GM12874 (cell line): ENCODE measurements at regions not wholly inside any gene's neighbourhood (a gene's known extent, or its start where the extent isn't known, plus 50 kb on each side); places are given as distances from the start of the nearest gene placed in this dataset.

Experiments
- CTCF ChIP-seq: IDR thresholded peaks from 2 replicates; pipeline ENCODE4 v1.5.1; 2011; ENCODE audit warnings: low read depth, mild to moderate bottlenecking, control low read depth, low read length, moderate library complexity; ENCODE audit not compliant: insufficient read depth

GRCh38 chr10:33082373-33082895, 124.4 kb upstream of the ITGB1 start:
- TF ChIP-seq CTCF, result no peak

- TF ChIP-seq CTCF, result no peak
These were observed 116.4 kb upstream of the ITGB1 start for GRCh38 chr10:33074443-33074842.

- no peak for TF ChIP-seq CTCF
These were observed 115.8 kb upstream of the ITGB1 start for GRCh38 chr10:33073641-33074415.

- TF ChIP-seq CTCF, result no peak
These were observed 113.8 kb upstream of the ITGB1 start for GRCh38 chr10:33071857-33072256.

DNA sequence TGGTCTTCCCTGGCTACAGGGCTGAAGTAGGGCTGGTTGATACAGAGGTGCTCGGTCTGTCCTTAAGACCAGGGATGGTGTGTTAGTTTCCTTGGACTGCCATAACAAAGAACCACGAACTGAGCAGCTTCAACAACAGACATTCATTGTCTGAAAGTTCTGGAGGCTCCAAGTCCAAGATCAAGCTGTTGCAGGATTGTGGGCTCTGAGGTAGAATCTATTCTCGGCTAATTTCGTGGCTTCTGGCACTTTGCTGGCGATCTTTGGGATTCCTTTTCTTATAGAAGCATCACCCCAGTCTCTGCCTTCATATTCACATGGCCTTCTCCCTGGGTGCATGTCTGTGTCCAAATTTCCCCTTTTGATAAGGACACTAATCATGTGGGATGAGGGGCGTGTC, 112.1 kb upstream of the ITGB1 start:
- TF ChIP-seq CTCF, result no peak

GRCh38 chr10:33067917-33068316, 109.9 kb upstream of the ITGB1 start:
- no peak for TF ChIP-seq CTCF

DNA sequence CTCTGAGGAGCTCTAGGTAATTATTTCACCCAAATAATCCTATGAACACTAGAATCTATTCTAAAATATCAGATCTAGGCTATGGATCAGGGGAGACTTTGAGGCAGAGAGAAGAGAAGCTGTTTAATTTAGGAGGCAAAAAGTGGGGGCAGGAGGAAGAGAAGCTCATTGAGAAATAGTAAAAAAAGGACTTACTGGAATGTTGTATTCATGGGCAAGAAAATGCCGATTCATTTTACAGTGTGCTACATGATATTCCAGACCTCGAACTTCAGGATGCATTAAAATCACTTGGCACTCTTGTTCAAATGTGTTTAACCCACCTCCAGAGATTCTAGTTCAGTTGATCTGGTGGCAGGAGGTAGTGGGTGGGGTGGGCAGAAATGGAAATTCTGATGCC, 109.5 kb upstream of the ITGB1 start:
- TF ChIP-seq CTCF, result no peak
